Activated CD4-positive, alpha-beta T cell treated with anti-CD3 and anti-CD28 coated beads for 36 hours (primary cell): ENCODE measurements at regions not wholly inside any gene's neighbourhood (a gene's known extent, or its start where the extent isn't known, plus 50 kb on each side); places are given as distances from the start of the nearest gene placed in this dataset.

Experiments used
- ATAC-seq: fragments of 200-7000 bp; cut with Tn5 transposase; one replicate; pipeline ENCODE4 v1.10.0; 2021; ENCODE audit warnings: mild to moderate bottlenecking, moderate library complexity
- CTCF ChIA-PET: fragments of 350-600 bp; sonication (Branson Sonifier 250); formaldehyde crosslinking; loops from one replicate; lab custom pipeline; 2021; ENCODE audit warnings: antibody characterized with exemption; lab: Charles Lee
- POLR2A ChIA-PET: fragments of 350-600 bp; sonication (Branson Sonifier 250); formaldehyde crosslinking; loops from one replicate; lab custom pipeline; 2021; ENCODE audit warnings: antibody characterized with exemption, inconsistent platforms; lab: Charles Lee
- DNase-seq: peaks from one replicate; pipeline ENCODE4 v3.0.0-alpha.2; 2020
- H3K27ac Mint-ChIP-seq: one replicate; pipeline ENCODE4 v1.8.0; 2021; ENCODE audit warnings: mixed read lengths
- H3K27me3 Mint-ChIP-seq: one replicate; pipeline ENCODE4 v1.8.0; 2021; ENCODE audit warnings: mixed read lengths
- H3K36me3 Mint-ChIP-seq: one replicate; pipeline ENCODE4 v1.8.0; 2021; ENCODE audit warnings: low read depth, mixed read lengths
- H3K4me1 Mint-ChIP-seq: one replicate; pipeline ENCODE4 v1.8.0; 2021; ENCODE audit warnings: mixed read lengths
- H3K4me3 Mint-ChIP-seq: one replicate; pipeline ENCODE4 v1.8.0; 2021; ENCODE audit warnings: mild to moderate bottlenecking, moderate library complexity, mixed read lengths
- H3K9me3 Mint-ChIP-seq: one replicate; pipeline ENCODE4 v1.8.0; 2021; ENCODE audit warnings: low read depth, mixed read lengths
- intact Hi-C, 2 experiments: fragments of 100-400 bp; cut with DNase I in 1 of 2; cut with micrococcal nuclease in 1 of 2; formaldehyde crosslinking; loops; one replicate each; pipeline versions ENCODE4 v1.14.2 to v1.15.1; 2022 to 2024; cut with DNase I, micrococcal nuclease

GRCh38 chr13:47853236-47853635, 147.8 kb downstream of the SUCLA2 start:
- DNase-seq (no peak), ATAC-seq (no peak)
- Mint-ChIP-seq H3K27me3 (peaks cover 8% of the 10 kb centered on the region), H3K9me3 (no peaks in the 10 kb centered on the region), H3K4me3 (no peak overlapping the region), H3K4me1 (no peaks in the 10 kb centered on the region), H3K36me3 (no peaks in the 10 kb centered on the region), H3K27ac (no peak overlapping the region)
- ChIA-PET POLR2A (no interaction called here), CTCF (interaction anchor here (0.6 kb wide), 1 partner anchor 9 kb away, joined by 3 read pairs; no protein-coding TSS in a partner anchor)
- intact Hi-C loops = no loop called here

GRCh38 chr13:47846886-47847285, 154.2 kb downstream of the SUCLA2 start:
- POLR2A ChIA-PET = no interaction called here
- intact Hi-C loops = no loop called here
- no peaks in the 10 kb centered on the region for H3K9me3 Mint-ChIP-seq
- CTCF ChIA-PET = interaction anchor here (0.6 kb wide), 1 partner anchor 150 kb away, joined by 4 read pairs; no protein-coding TSS in a partner anchor
- no peak overlapping the region for H3K27ac Mint-ChIP-seq
- ATAC-seq (no peak), DNase-seq (no peak)
- no peaks in the 10 kb centered on the region for H3K36me3 Mint-ChIP-seq
- no peak overlapping the region for H3K4me3 Mint-ChIP-seq
- H3K27me3 Mint-ChIP-seq = peaks cover 8% of the 10 kb centered on the region
- H3K4me1 Mint-ChIP-seq = no peaks in the 10 kb centered on the region

GRCh38 chr13:47845981-47846380, 155.1 kb downstream of the SUCLA2 start:
- CTCF ChIA-PET = no interaction called here
- Mint-ChIP-seq H3K36me3 (no peaks in the 10 kb centered on the region), H3K27ac (no peak overlapping the region), H3K4me3 (no peak overlapping the region), H3K4me1 (no peaks in the 10 kb centered on the region), H3K27me3 (peaks cover 8% of the 10 kb centered on the region), H3K9me3 (no peaks in the 10 kb centered on the region)
- ATAC-seq (no peak), DNase-seq (no peak)
- POLR2A ChIA-PET = no interaction called here
- intact Hi-C loops = no loop called here

GRCh38 chr13:47843005-47843404, 158.1 kb downstream of the SUCLA2 start:
- H3K4me3 Mint-ChIP-seq = no peak overlapping the region
- CTCF ChIA-PET = no interaction called here
- no peaks in the 10 kb centered on the region for H3K27me3 Mint-ChIP-seq
- ATAC-seq = no peak
- no peak overlapping the region for H3K27ac Mint-ChIP-seq
- no peaks in the 10 kb centered on the region for H3K4me1 Mint-ChIP-seq
- no peaks in the 10 kb centered on the region for H3K9me3 Mint-ChIP-seq
- POLR2A ChIA-PET = no interaction called here
- intact Hi-C loops = no loop called here
- H3K36me3 Mint-ChIP-seq = no peaks in the 10 kb centered on the region
- DNase-seq = no peak

- Mint-ChIP-seq H3K36me3 (no peaks in the 10 kb centered on the region), H3K27me3 (no peaks in the 10 kb centered on the region), H3K4me1 (no peaks in the 10 kb centered on the region), H3K9me3 (no peaks in the 10 kb centered on the region), H3K27ac (no peak overlapping the region), H3K4me3 (no peak overlapping the region)
- DNase-seq (no peak), ATAC-seq (no peak)
- POLR2A ChIA-PET = no interaction called here
- intact Hi-C loops = no loop called here
- CTCF ChIA-PET = interaction anchor here (0.9 kb wide), 1 partner anchor 15 kb away, joined by 4 read pairs; no protein-coding TSS in a partner anchor
Observed at GRCh38 chr13:47841151-47841550, 159.9 kb downstream of the SUCLA2 start.

- H3K36me3 Mint-ChIP-seq = no peaks in the 10 kb centered on the region
- no peaks in the 10 kb centered on the region for H3K9me3 Mint-ChIP-seq
- no peaks in the 10 kb centered on the region for H3K4me1 Mint-ChIP-seq
- CTCF ChIA-PET = no interaction called here
- no peak overlapping the region for H3K27ac Mint-ChIP-seq
- H3K27me3 Mint-ChIP-seq = no peaks in the 10 kb centered on the region
- DNase-seq (no peak), ATAC-seq (no peak)
- POLR2A ChIA-PET = no interaction called here
- intact Hi-C loops = no loop called here
- no peak overlapping the region for H3K4me3 Mint-ChIP-seq
Observed at GRCh38 chr13:47837906-47838305, 163.2 kb downstream of the SUCLA2 start.

- no peak for ATAC-seq
- no peaks in the 10 kb centered on the region for H3K9me3 Mint-ChIP-seq
- DNase-seq = no peak
- H3K4me3 Mint-ChIP-seq = no peak overlapping the region
- POLR2A ChIA-PET = no interaction called here
- no peaks in the 10 kb centered on the region for H3K36me3 Mint-ChIP-seq
- no peak overlapping the region for H3K27ac Mint-ChIP-seq
- CTCF ChIA-PET = interaction anchor here (0.7 kb wide), 1 partner anchor 349 kb away, joined by 3 read pairs; no protein-coding TSS in a partner anchor
- no peaks in the 10 kb centered on the region for H3K27me3 Mint-ChIP-seq
- no peaks in the 10 kb centered on the region for H3K4me1 Mint-ChIP-seq
- intact Hi-C loops = no loop called here
Observed at GRCh38 chr13:47837104-47837880, 163.8 kb downstream of the SUCLA2 start.

- intact Hi-C loops = no loop called here
- H3K4me3 Mint-ChIP-seq = no peak overlapping the region
- no peaks in the 10 kb centered on the region for H3K4me1 Mint-ChIP-seq
- H3K27ac Mint-ChIP-seq = no peak overlapping the region
- ChIA-PET CTCF (no interaction called here), POLR2A (no interaction called here)
- DNase-seq (no peak), ATAC-seq (no peak)
- H3K27me3 Mint-ChIP-seq = no peaks in the 10 kb centered on the region
- H3K9me3 Mint-ChIP-seq = no peaks in the 10 kb centered on the region
- no peaks in the 10 kb centered on the region for H3K36me3 Mint-ChIP-seq
Observed at GRCh38 chr13:47835470-47836228, 165.4 kb downstream of the SUCLA2 start.

- H3K9me3 Mint-ChIP-seq = no peaks in the 10 kb centered on the region
- no peaks in the 10 kb centered on the region for H3K36me3 Mint-ChIP-seq
Observed at GRCh38 chr13:47832458-47832972, 168.6 kb downstream of the SUCLA2 start.

GRCh38 chr13:47831265-47831664, 169.8 kb downstream of the SUCLA2 start:
- Mint-ChIP-seq H3K27ac (no peak overlapping the region), H3K4me3 (no peak overlapping the region), H3K9me3 (no peaks in the 10 kb centered on the region), H3K27me3 (no peaks in the 10 kb centered on the region), H3K36me3 (no peaks in the 10 kb centered on the region), H3K4me1 (no peaks in the 10 kb centered on the region)
- CTCF ChIA-PET = no interaction called here
- intact Hi-C loops = no loop called here
- POLR2A ChIA-PET = no interaction called here
- ATAC-seq (no peak), DNase-seq (no peak)

More at GRCh38 chr13:47832458-47832972, 168.6 kb downstream of the SUCLA2 start:
- no peak for DNase-seq
- intact Hi-C loops = no loop called here
- H3K27me3 Mint-ChIP-seq = no peaks in the 10 kb centered on the region
- ChIA-PET POLR2A (no interaction called here), CTCF (interaction anchor here (0.8 kb wide), 1 partner anchor 199 kb away, joined by 3 read pairs; no protein-coding TSS in a partner anchor)
- H3K4me1 Mint-ChIP-seq = no peaks in the 10 kb centered on the region
- no peak overlapping the region for H3K27ac Mint-ChIP-seq
- no peak overlapping the region for H3K4me3 Mint-ChIP-seq
- no peak for ATAC-seq

GRCh38 chr13:47829690-47830089, 171.4 kb downstream of the SUCLA2 start:
- no peak overlapping the region for H3K4me3 Mint-ChIP-seq
- ATAC-seq (no peak), DNase-seq (no peak)
- H3K27ac Mint-ChIP-seq = no peak overlapping the region
- intact Hi-C loops = no loop called here
- peaks cover 9% of the 10 kb centered on the region for H3K36me3 Mint-ChIP-seq
- peaks cover 12% of the 10 kb centered on the region for H3K9me3 Mint-ChIP-seq
- ChIA-PET CTCF (no interaction called here), POLR2A (no interaction called here)
- H3K4me1 Mint-ChIP-seq = no peaks in the 10 kb centered on the region
- no peaks in the 10 kb centered on the region for H3K27me3 Mint-ChIP-seq
